IMR-90 (cell line): ENCODE measurements at regions not wholly inside any gene's neighbourhood (a gene's known extent, or its start where the extent isn't known, plus 50 kb on each side); places are given as distances from the start of the nearest gene placed in this dataset.

Experiments
- CHD1 ChIP-seq: IDR thresholded peaks from 2 replicates; pipeline ENCODE4 v1.6.1; 2012; ENCODE audit warnings: low read depth, low read length, improper control_type of control experiment
- CTCF ChIP-seq: conservative IDR thresholded peaks from 2 replicates; pipeline ENCODE4 v1.5.1; 2012; ENCODE audit warnings: mild to moderate bottlenecking, low read depth, low read length, improper control_type of control experiment
- FOS ChIP-seq: fragments of 150-350 bp; IDR thresholded peaks from 2 replicates; pipeline ENCODE4 v1.6.1; 2016; ENCODE audit warnings: low read depth, low read length
- MAZ ChIP-seq: IDR thresholded peaks from 2 replicates; pipeline ENCODE4 v1.6.1; 2012; ENCODE audit warnings: low read depth, mild to moderate bottlenecking, low read length, improper control_type of control experiment, moderate library complexity, borderline replicate concordance
- POLR2A ChIP-seq: IDR thresholded peaks from 2 replicates; pipeline ENCODE4 v1.6.1; 2012; ENCODE audit warnings: mild to moderate bottlenecking, low read depth, low read length
- RAD21 ChIP-seq: IDR thresholded peaks from 2 replicates; pipeline ENCODE4 v1.6.1; 2012; ENCODE audit warnings: low read length, improper control_type of control experiment
- RCOR1 ChIP-seq: IDR thresholded peaks from 2 replicates; pipeline ENCODE4 v1.6.1; 2012; ENCODE audit warnings: mild to moderate bottlenecking, low read length, improper control_type of control experiment; ENCODE audit not compliant: insufficient replicate concordance
- RFX5 ChIP-seq: IDR thresholded peaks from 2 replicates; pipeline ENCODE4 v1.8.0; 2012; ENCODE audit warnings: low read depth, mild to moderate bottlenecking, low read length, moderate library complexity
- SMC3 ChIP-seq: fragments of 150-350 bp; IDR thresholded peaks from 2 replicates; pipeline ENCODE4 v1.6.1; 2016; ENCODE audit warnings: low read depth, mild to moderate bottlenecking, antibody characterized with exemption, low read length, moderate library complexity

DNA sequence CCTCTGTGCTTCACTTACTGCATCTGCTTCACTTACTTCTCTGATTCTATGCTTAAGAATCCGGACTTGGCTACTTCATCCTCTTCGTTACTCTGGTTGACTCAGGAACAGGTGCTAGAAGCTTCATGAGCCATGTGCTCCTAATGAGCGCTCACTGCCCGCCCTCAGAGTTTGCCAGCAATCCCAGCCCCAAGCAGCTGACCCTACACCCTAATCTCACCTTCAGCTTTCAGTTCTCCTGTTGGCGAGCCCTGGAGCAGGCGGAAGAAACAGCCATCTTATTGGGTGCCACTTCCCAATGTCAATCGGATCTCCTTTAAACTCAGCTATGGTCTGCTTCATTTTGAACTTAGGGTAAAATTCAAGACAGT, 61.3 kb downstream of the FOXA2 start:
- TF ChIP-seq CTCF = no peak
- TF ChIP-seq POLR2A = no peak
- TF ChIP-seq RAD21 = no peak
- no peak for TF ChIP-seq MAZ
- no peak for TF ChIP-seq RFX5
- no peak for TF ChIP-seq RCOR1
- no peak for TF ChIP-seq CHD1
- TF ChIP-seq SMC3 = no peak
- no peak for TF ChIP-seq FOS
